Breast epithelium (tissue), 4 donors: ENCODE measurements at regions not wholly inside any gene's neighbourhood (a gene's known extent, or its start where the extent isn't known, plus 50 kb on each side); places are given as distances from the start of the nearest gene placed in this dataset.

Experiments used
- DNase-seq, 2 donors: peaks; one replicate each; pipeline ENCODE4 v3.0.0-alpha.2; 2019; ENCODE audit warnings: low spot score in 2 of 2
- H3K27ac ChIP-seq, 2 donors: fragments of 200-600 bp; sonication (generic) in 1 of 2; one replicate each; pipeline ENCODE4 v1.5.1; 2016 to 2019; ENCODE audit warnings: mild to moderate bottlenecking in 1 of 2
- H3K27me3 ChIP-seq, 2 donors: fragments of 200-600 bp; sonication (generic) in 1 of 2; one replicate each; pipeline versions ENCODE4 v1.5.1 to v1.6.0; 2017 to 2019; ENCODE audit warnings: control low read depth in 1 of 2, mild to moderate bottlenecking in 1 of 2
- H3K36me3 ChIP-seq: fragments of 200-600 bp; one replicate; pipeline ENCODE4 v1.5.1; 2019
- H3K4me1 ChIP-seq, 2 donors: fragments of 200-600 bp; sonication (generic); one replicate each; pipeline ENCODE4 v1.5.1; 2016 to 2019; ENCODE audit warnings: control low read depth in 1 of 2
- H3K4me3 ChIP-seq, 3 donors: fragments of 200-600 bp; sonication (generic); 1 replicate in 2 of 3; 2 replicates in 1 of 3; pipeline ENCODE4 v1.5.1; 2016 to 2019; ENCODE audit warnings: mild to moderate bottlenecking in 3 of 3, moderate library complexity in 2 of 3
- H3K9me3 ChIP-seq, 2 donors: fragments of 200-600 bp; sonication (generic) in 1 of 2; one replicate each; pipeline ENCODE4 v1.5.1; 2016 to 2019; ENCODE audit warnings: control low read depth in 1 of 2
- POLR2A ChIP-seq: fragments of 450-650 bp; IDR thresholded peaks from one replicate; pipeline ENCODE4 v1.6.1; 2016; ENCODE audit warnings: antibody characterized with exemption, mild to moderate bottlenecking, moderate library complexity
- POLR2AphosphoS5 ChIP-seq, 3 donors: sonication (generic); formaldehyde crosslinking; IDR thresholded peaks; one replicate each; pipeline ENCODE4 v1.6.1; 2017; ENCODE audit warnings: antibody characterized with exemption in 3 of 3
- intact Hi-C: fragments of 100-400 bp; cut with DNase I; formaldehyde crosslinking; loops from one replicate; pipeline ENCODE4 v1.15.1; 2023; ENCODE audit warnings: low total_unique reads
- TF ChIP-seq, protein P1 (sequence below), 3 donors: fragments of 450-650 bp; IDR thresholded peaks; one replicate each; pipeline ENCODE4 v1.5.1; 2016 to 2017; ENCODE audit warnings: antibody characterized with exemption in 3 of 3, mild to moderate bottlenecking in 3 of 3, moderate library complexity in 3 of 3

DNA sequence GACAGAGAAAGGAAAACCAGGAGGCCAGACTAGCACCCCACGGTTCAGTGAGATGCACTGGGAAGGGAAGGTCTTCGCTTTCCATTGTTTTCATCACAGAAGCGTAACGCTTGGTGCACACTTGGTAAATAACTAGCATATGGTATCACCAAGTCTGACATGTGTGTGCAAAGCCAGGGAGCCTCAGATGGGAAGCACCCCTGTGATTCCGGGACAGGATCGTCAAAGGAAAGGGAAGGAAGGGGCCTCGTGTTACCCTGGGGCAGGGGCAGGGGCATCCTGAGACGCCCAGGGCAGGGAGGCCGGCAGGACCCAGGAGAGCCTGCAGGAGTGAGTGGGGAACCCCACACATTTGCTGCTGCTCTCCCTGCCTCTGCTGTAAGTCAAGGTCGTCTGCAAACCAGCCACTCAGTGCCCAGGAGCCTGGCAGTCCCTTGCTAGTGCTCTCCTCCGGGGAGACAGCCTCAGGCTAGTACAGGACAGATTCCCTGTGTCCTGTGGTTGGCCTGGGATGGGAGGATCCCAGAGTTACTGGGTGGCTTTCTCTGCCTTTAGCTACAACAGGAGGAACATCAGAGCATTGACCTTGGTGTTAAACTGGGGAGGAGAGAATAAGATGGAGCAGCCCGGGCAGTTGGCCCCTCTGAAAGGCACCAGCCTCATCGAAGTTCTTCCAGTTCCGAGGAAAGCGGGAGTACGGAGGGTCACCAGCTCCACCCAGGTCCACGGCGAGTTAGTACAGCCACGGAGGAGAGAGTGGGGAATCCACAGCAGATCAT is 192.5 kb downstream of the NDUFA10 start:
- TF ChIP-seq, protein P1, sequence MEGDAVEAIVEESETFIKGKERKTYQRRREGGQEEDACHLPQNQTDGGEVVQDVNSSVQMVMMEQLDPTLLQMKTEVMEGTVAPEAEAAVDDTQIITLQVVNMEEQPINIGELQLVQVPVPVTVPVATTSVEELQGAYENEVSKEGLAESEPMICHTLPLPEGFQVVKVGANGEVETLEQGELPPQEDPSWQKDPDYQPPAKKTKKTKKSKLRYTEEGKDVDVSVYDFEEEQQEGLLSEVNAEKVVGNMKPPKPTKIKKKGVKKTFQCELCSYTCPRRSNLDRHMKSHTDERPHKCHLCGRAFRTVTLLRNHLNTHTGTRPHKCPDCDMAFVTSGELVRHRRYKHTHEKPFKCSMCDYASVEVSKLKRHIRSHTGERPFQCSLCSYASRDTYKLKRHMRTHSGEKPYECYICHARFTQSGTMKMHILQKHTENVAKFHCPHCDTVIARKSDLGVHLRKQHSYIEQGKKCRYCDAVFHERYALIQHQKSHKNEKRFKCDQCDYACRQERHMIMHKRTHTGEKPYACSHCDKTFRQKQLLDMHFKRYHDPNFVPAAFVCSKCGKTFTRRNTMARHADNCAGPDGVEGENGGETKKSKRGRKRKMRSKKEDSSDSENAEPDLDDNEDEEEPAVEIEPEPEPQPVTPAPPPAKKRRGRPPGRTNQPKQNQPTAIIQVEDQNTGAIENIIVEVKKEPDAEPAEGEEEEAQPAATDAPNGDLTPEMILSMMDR (IDR thresholded peaks at IDR 0.05) = no peak
- no peak for TF ChIP-seq POLR2A
- no peak for TF ChIP-seq POLR2AphosphoS5 (IDR thresholded peaks at IDR 0.05)
- intact Hi-C loops = no loop called here
- DNase-seq = peak in 1 of 2 donors; percentile 14
- Histone ChIP-seq H3K4me3 (no peak overlapping the region), H3K27me3 (peaks cover 0 to 9% of the 10 kb centered on the region in 2 donors), H3K36me3 (no peaks in the 10 kb centered on the region), H3K9me3 (peaks cover 7 to 9% of the 10 kb centered on the region in 2 donors), H3K27ac (no peak overlapping the region), H3K4me1 (no peaks in the 10 kb centered on the region)

DNA sequence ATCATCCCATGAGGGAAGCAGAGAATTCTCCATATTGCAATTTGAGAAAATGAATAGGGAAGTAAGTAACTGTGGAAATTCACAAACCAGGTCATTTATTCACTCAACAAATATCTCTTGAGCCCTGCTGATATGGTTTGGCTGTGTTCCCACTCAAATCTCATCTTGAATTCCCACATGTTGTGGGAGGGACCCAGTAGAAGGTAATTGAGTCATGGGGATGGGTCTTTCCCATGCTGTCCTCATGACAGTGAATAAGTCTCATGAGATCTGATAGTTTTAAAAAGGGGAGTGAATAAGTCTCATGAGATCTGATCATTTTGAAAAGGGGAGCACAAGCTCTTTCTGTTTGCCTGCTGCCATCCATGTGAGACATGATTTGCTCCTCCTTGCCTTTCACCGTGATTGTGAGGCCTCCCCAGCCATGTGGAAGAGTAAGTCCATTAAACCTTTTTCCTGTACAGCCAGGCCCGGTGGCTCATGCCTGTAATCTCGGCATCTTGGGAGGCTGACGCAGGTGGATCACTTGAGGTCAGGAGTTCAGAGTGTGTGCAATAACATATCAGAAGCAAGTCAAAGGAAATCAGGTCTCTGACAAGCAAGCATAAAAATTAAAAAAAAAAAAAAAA is 193.2 kb downstream of the NDUFA10 start:
- H3K36me3 ChIP-seq = no peaks in the 10 kb centered on the region
- TF ChIP-seq POLR2A (no peak), POLR2AphosphoS5 (IDR thresholded peaks at IDR 0.05) (no peak)
- TF ChIP-seq, protein P1 (IDR thresholded peaks at IDR 0.05) = no peak
- no peaks in the 10 kb centered on the region for H3K4me1 ChIP-seq
- DNase-seq = peak in 1 of 2 donors; percentile 24
- H3K27ac ChIP-seq = no peak overlapping the region
- intact Hi-C loops = no loop called here
- H3K4me3 ChIP-seq = no peak overlapping the region
- peaks cover 7% of the 10 kb centered on the region in 2 donors for H3K9me3 ChIP-seq
- peaks cover 0 to 15% of the 10 kb centered on the region in 2 donors for H3K27me3 ChIP-seq

DNA sequence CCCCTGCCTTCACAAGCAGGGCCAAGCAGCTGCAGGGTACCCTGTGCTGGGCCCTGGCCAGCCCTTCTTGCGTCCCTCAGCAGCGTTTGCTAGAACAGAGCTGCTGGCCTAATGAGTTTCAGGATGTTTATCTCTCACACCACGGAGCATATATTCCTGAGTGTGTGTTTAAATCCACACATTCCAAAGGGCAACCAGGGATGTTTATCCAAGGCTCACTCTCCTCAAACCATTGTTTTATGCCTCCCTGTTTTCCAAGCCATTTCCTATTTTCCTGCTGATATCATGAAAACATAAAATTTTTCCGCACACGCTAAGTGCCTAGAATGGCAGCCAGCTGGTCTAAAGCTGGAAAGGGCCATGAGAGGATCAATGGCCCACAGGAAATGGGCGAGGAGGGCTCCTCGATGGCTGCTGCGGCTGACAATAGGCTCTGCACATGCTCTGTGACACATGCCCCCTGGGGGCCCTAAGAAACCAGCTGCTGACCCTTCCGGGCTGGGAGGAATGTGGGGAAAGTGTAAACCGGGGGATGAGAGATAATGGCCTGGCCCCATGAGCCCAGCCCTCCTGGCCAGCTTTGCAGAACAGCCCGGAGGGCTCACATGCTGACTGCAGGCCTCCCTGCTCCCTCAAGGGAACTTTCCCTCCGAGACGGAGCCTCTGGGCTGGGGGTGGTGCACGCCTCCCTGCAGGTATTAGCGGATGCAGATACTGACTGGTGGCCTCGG is 194.0 kb downstream of the NDUFA10 start:
- peak; percentile 15 to 47 for DNase-seq
- intact Hi-C loops = no loop called here
- Histone ChIP-seq H3K9me3 (peaks cover 0 to under 1% of the 10 kb centered on the region in 2 donors), H3K36me3 (no peaks in the 10 kb centered on the region), H3K4me3 (no peak overlapping the region), H3K27me3 (peaks cover 0 to 16% of the 10 kb centered on the region in 2 donors), H3K27ac (peak overlapping the region in 1 of 2 donors; percentile 25), H3K4me1 (no peaks in the 10 kb centered on the region)
- TF ChIP-seq, protein P1 (IDR thresholded peaks at IDR 0.05) = no peak
- no peak for TF ChIP-seq POLR2A
- TF ChIP-seq POLR2AphosphoS5 (IDR thresholded peaks at IDR 0.05) = no peak

DNA sequence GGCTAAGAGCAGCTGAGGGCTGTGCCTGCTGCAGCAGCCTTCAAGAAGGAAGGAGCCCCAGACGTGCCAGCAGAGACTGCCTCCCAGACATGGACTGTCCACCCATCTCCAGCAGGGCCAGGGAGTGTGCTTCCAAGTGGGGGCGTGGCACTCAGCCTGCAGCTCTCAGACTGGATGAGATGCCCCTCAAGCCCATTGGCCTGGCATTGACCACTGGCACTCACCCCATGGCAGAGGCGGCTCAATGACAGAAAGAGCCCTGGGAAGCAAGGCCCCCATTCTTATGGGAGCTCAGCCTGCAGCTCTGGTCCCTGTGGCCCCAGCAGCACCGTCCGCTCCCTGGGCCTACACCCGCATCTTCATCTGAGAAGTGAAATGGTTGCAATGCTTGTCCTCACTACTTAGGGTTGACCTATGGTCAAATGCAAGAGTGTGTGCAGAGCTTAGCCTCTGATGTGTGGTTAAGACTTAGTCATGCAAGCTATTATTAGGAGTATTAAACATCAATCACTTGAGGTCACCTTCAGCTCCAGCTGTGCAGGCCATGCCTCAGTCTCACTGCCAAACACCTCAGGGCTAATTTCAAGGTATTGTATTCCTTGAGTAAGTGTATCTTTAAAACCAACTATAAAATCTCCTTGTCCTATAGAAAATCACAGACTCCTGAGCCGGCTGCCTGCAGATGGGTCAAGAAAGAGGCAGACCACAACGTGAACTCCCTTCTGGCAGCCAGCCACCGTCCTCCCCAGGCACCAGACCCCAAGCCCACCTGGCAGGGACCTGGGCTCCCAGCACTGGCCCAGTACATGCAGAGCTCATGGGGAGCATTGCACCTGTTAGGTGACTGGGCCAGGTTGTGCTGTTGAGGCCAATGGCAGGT is 194.8 kb downstream of the NDUFA10 start:
- Histone ChIP-seq H3K9me3 (no peaks in the 10 kb centered on the region), H3K4me1 (no peaks in the 10 kb centered on the region)

More for the DNA sequence above, 194.8 kb downstream of the NDUFA10 start:
- Histone ChIP-seq H3K4me3 (no peak overlapping the region), H3K27me3 (peaks cover 0 to 16% of the 10 kb centered on the region in 2 donors), H3K36me3 (no peaks in the 10 kb centered on the region), H3K27ac (peak overlapping the region in 1 of 2 donors; percentile 25)
- DNase-seq = peak; percentile 13 to 51
- intact Hi-C loops = no loop called here
- TF ChIP-seq POLR2AphosphoS5 (IDR thresholded peaks at IDR 0.05) = no peak
- no peak for TF ChIP-seq POLR2A
- TF ChIP-seq, protein P1 (IDR thresholded peaks at IDR 0.05) = no peak
